Astrocyte of the cerebellum (primary cell): ENCODE measurements at regions not wholly inside any gene's neighbourhood (a gene's known extent, or its start where the extent isn't known, plus 50 kb on each side); places are given as distances from the start of the nearest gene placed in this dataset.

Experiments used
- DNase-seq: peaks from one replicate; pipeline ENCODE4 v3.0.0-alpha.2; 2011; ENCODE audit warnings: low read depth
- H3K4me3 ChIP-seq: 2 replicates; pipeline ENCODE4 v1.5.1; 2011; ENCODE audit warnings: mild to moderate bottlenecking, low read depth, low read length, moderate library complexity
- in situ Hi-C: cut with HindIII; loops from 2 replicates; pipeline ENCODE4 v1.10.0; 2017; ENCODE audit warnings: low sequenced_read_pairs
- TF ChIP-seq, protein P1 (sequence below): IDR thresholded peaks from 2 replicates; pipeline ENCODE4 v1.5.1; 2012; ENCODE audit warnings: low read length, low read depth, moderate library complexity, mild to moderate bottlenecking; ENCODE audit errors: missing control alignments

DNA sequence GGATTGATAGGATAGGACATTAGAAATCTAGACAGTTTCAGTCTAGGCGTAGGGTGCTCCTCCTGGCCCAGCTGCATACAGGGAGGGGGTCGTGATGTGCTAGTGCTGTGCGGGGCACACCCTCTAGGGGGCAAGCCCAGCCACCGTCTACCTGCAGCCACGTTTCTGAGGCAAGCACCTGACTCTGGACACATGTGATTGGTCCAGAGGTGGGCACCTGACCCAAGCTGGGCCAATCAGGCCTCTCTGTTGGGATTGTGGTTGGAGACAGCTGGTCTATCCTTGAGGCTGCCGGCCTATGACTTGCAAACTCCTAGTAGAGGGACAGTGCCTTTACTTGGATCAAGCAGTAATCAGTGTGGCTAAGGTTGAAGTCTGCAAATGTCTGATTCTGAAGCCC, 317.1 kb downstream of the BMP7 start:
- TF ChIP-seq, protein P1, sequence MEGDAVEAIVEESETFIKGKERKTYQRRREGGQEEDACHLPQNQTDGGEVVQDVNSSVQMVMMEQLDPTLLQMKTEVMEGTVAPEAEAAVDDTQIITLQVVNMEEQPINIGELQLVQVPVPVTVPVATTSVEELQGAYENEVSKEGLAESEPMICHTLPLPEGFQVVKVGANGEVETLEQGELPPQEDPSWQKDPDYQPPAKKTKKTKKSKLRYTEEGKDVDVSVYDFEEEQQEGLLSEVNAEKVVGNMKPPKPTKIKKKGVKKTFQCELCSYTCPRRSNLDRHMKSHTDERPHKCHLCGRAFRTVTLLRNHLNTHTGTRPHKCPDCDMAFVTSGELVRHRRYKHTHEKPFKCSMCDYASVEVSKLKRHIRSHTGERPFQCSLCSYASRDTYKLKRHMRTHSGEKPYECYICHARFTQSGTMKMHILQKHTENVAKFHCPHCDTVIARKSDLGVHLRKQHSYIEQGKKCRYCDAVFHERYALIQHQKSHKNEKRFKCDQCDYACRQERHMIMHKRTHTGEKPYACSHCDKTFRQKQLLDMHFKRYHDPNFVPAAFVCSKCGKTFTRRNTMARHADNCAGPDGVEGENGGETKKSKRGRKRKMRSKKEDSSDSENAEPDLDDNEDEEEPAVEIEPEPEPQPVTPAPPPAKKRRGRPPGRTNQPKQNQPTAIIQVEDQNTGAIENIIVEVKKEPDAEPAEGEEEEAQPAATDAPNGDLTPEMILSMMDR: no peak
- in situ Hi-C loops: no loop called here
- no peak overlapping the region for H3K4me3 ChIP-seq
- DNase-seq: no peak

GRCh38 chr20:56952258-56953047, 314.0 kb downstream of the BMP7 start:
- in situ Hi-C loops: loop anchor here (5.0 kb wide), 1 partner anchor 45 kb away; no protein-coding TSS in a partner anchor
- DNase-seq: no peak
- H3K4me3 ChIP-seq: no peak overlapping the region
- TF ChIP-seq, protein P1: no peak

DNA sequence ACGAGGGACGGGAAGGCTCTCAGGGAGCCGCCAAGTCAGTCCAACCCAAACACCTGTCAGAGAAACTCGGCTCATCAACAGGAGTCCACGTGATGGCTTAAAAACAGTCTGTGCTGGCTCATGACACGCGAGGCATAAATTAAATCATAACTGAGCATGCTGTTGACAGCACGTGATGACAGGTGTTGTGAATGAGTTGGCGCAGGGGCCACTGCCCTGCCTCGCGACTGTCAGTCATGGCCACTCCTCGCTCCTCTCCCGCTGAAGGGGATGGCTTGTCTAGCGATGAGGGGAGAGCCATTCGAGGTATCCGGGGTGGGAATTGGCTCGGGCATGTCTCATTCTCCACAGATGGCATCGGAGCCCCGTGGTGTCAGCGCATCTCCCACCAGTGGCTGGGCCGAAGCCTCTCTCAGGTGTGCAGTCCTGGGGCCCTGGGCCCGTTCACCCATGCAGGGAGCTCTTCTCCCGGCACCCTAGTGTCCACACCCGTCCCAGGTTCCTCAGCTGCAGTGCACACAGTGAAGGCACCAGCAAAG, 313.3 kb downstream of the BMP7 start:
- TF ChIP-seq, protein P1: no peak
- DNase-seq: no peak
- no peak overlapping the region for H3K4me3 ChIP-seq
- in situ Hi-C loops: loop anchor here (5.0 kb wide), 1 partner anchor 46 kb away; no protein-coding TSS in a partner anchor

- in situ Hi-C loops: loop anchor here (5.0 kb wide), 1 partner anchor 47 kb away; no protein-coding TSS in a partner anchor
- DNase-seq: no peak
- TF ChIP-seq, protein P1: no peak
These were observed 311.6 kb downstream of the BMP7 start for GRCh38 chr20:56954797-56955196.

DNA sequence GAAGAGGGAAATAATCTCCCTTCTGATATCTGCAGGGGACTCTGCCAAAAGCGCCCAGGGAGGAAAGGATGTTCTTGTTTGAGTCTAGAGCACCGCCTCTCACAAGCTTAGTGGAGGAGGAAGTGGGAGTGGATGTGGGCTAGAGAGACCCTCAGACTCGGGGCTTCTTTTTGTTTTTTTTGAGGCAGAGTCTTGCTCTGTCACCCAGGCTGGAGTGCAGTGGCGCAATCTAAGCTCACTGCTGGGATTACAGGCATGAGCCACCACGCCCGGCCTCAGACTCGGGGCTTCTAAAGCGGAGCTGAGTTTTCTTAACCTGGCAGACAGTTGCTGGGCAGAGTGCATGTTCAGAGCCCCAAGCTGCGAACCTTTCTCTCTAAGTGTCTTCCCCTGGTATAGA, 310.8 kb downstream of the BMP7 start:
- no peak for DNase-seq
- TF ChIP-seq, protein P1: no peak
- in situ Hi-C loops: no loop called here
- H3K4me3 ChIP-seq: no peak overlapping the region

More at GRCh38 chr20:56954797-56955196, 311.6 kb downstream of the BMP7 start:
- no peak overlapping the region for H3K4me3 ChIP-seq

GRCh38 chr20:56956534-56956933, 309.9 kb downstream of the BMP7 start:
- in situ Hi-C loops: no loop called here
- TF ChIP-seq, protein P1: no peak
- DNase-seq: no peak
- no peak overlapping the region for H3K4me3 ChIP-seq
